ENCODE measurements at regions not wholly inside any gene's neighbourhood (a gene's known extent, or its start where the extent isn't known, plus 50 kb on each side); places are given as distances from the start of the nearest gene placed in this dataset.

GRCh38 chr12:102573237-102573636 lies 92.9 kb upstream of the IGF1 start:
- TF ChIP-seq CTCF (IDR thresholded peaks at IDR 0.05) (no peak), POLR2A (IDR thresholded peaks at IDR 0.05; ENCODE audit: low read depth) (no peak), POLR2AphosphoS5 (IDR thresholded peaks at IDR 0.05) (no peak), EP300 (IDR thresholded peaks at IDR 0.05) (no peak)
